Upper lobe of right lung (tissue), 1 donor: ENCODE measurements at regions not wholly inside any gene's neighbourhood (a gene's known extent, or its start where the extent isn't known, plus 50 kb on each side); places are given as distances from the start of the nearest gene placed in this dataset.
"Not testable (repeated sequence)": the region's sequence is repeated elsewhere in the genome, so short reads cannot be mapped to it uniquely, and the experiment has no call there.

Experiments
- ATAC-seq: fragments of 200-7000 bp; cut with Tn5 transposase; one replicate; pipeline ENCODE4 v1.9.1; 2020; ENCODE audit warnings: mild to moderate bottlenecking, moderate library complexity
- DNase-seq: peaks from one replicate; pipeline ENCODE4 v3.0.0-alpha.2; 2020
- H3K27ac ChIP-seq: fragments of 200-600 bp; one replicate; pipeline ENCODE4 v1.8.0; 2022
- H3K27me3 ChIP-seq: fragments of 200-600 bp; one replicate; pipeline ENCODE4 v1.8.0; 2022; ENCODE audit warnings: mild to moderate bottlenecking
- H3K36me3 ChIP-seq: fragments of 200-600 bp; one replicate; pipeline ENCODE4 v1.8.0; 2022
- H3K4me1 ChIP-seq: fragments of 200-600 bp; one replicate; pipeline ENCODE4 v1.8.0; 2022
- H3K4me3 ChIP-seq: fragments of 200-600 bp; one replicate; pipeline ENCODE4 v1.8.0; 2022; ENCODE audit warnings: mild to moderate bottlenecking
- H3K9me3 ChIP-seq: fragments of 200-600 bp; one replicate; pipeline ENCODE4 v1.8.0; 2022
- intact Hi-C: fragments of 100-400 bp; cut with DNase I; formaldehyde crosslinking; loops from one replicate; pipeline ENCODE4 v1.11.0; 2022
- TF ChIP-seq, protein P1 (sequence below): fragments of 200-600 bp; IDR thresholded peaks from one replicate; pipeline ENCODE4 v1.8.0; 2022; ENCODE audit warnings: antibody characterized with exemption
- donor health status: DM: no; HTN: yes; CAD: no; lungs with severe emphysema.

DNA sequence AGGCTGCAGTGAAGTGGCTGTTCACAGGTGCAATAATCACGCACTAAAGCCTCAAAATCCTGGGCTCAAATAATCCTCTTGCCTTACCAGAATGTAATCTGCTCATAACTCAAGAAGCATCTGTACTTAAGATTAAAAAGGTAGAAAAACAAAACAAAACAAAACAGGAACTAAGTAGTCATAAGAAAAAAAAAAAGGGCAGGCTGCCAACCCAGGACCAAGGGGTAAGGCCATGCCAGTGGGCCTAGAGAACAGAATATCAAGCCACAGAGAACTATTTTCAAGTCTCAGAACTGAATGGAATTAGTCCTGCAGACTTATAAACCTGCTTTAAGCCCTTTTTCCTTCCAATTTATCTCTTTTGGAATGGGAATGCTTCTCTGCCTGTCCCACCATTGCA, 64.8 kb upstream of the TBC1D3K start:
- H3K27ac ChIP-seq: no peak overlapping the region
- H3K27me3 ChIP-seq: no peaks in the 10 kb centered on the region
- no peaks in the 10 kb centered on the region for H3K9me3 ChIP-seq
- no peaks in the 10 kb centered on the region for H3K36me3 ChIP-seq
- H3K4me1 ChIP-seq: no peaks in the 10 kb centered on the region
- ATAC-seq (no peak), DNase-seq (no peak)
- intact Hi-C loops: no loop called here
- TF ChIP-seq, protein P1, sequence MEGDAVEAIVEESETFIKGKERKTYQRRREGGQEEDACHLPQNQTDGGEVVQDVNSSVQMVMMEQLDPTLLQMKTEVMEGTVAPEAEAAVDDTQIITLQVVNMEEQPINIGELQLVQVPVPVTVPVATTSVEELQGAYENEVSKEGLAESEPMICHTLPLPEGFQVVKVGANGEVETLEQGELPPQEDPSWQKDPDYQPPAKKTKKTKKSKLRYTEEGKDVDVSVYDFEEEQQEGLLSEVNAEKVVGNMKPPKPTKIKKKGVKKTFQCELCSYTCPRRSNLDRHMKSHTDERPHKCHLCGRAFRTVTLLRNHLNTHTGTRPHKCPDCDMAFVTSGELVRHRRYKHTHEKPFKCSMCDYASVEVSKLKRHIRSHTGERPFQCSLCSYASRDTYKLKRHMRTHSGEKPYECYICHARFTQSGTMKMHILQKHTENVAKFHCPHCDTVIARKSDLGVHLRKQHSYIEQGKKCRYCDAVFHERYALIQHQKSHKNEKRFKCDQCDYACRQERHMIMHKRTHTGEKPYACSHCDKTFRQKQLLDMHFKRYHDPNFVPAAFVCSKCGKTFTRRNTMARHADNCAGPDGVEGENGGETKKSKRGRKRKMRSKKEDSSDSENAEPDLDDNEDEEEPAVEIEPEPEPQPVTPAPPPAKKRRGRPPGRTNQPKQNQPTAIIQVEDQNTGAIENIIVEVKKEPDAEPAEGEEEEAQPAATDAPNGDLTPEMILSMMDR: no peak
- no peak overlapping the region for H3K4me3 ChIP-seq

DNA sequence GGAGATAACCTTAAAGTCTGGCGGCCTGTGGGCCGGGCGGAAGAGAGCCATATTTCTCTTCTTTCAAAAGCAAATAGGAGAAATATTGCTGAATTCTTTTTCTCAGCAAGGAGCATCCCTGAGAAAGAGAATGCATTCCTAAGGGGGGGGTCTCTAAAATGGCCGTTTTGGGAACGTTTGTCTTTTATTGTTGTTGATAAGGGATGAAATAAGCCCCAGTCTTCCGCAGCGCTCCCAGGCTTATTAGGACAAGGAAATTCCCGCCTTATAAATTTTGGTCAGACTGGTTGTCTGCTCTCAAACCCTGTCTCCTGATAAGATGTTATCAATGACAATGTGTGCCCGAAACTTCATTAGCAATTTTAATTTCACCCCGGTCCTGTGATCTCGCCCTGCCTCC, 65.8 kb upstream of the TBC1D3K start:
- DNase-seq, intact Hi-C loops, H3K4me3 ChIP-seq, H3K27me3 ChIP-seq, ATAC-seq, H3K27ac ChIP-seq, H3K9me3 ChIP-seq, H3K36me3 ChIP-seq, H3K4me1 ChIP-seq: not testable (repeated sequence)

DNA sequence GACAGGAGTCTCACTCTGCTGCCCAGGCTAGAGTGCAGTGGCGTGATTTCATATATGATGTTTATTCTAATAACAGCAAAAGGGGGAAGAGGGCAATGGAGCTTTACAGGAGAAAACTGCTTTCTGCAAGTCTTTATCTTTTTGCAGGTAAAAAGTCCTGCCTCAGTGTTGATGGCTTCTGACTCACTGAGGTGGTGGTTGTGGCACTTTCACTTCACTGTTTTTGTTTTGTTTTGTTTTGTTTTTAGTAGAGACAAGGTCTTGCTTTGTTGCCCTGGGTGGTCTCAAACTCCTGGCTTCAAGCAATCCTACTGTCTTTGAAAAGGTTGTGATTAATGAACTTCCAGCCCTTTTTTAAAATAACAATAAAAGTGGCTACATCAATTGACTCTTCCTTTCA, 68.0 kb upstream of the TBC1D3K start:
- H3K4me1 ChIP-seq: no peaks in the 10 kb centered on the region
- H3K27me3 ChIP-seq: no peaks in the 10 kb centered on the region
- no peak overlapping the region for H3K4me3 ChIP-seq
- H3K27ac ChIP-seq: no peak overlapping the region
- TF ChIP-seq, protein P1: no peak
- intact Hi-C loops: no loop called here
- ATAC-seq (no peak), DNase-seq (no peak)
- no peaks in the 10 kb centered on the region for H3K36me3 ChIP-seq
- H3K9me3 ChIP-seq: no peaks in the 10 kb centered on the region

DNA sequence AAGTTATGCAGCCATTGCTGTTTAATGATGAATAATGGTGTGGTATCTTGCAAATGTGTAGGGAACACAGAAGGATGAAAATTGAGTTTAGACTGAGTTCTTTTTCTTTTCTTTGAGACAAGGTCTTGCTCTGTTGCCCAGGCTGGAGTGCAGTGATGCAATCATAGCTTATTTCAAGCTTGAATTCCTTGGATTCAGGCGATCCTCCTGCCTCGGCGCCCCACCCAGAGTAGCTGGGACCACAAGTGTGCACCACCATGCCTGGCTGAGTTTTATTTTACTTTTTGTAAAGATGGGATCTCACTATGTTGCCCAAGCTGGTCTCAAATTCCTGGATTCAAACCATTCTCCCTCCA, 74.6 kb upstream of the TBC1D3K start:
- peaks cover 3% of the 10 kb centered on the region for H3K4me1 ChIP-seq
- DNase-seq (no peak), ATAC-seq (no peak)
- TF ChIP-seq, protein P1: no peak
- H3K27me3 ChIP-seq: no peaks in the 10 kb centered on the region
- no peak overlapping the region for H3K4me3 ChIP-seq
- intact Hi-C loops: no loop called here
- H3K9me3 ChIP-seq: no peaks in the 10 kb centered on the region
- no peak overlapping the region for H3K27ac ChIP-seq
- no peaks in the 10 kb centered on the region for H3K36me3 ChIP-seq

DNA sequence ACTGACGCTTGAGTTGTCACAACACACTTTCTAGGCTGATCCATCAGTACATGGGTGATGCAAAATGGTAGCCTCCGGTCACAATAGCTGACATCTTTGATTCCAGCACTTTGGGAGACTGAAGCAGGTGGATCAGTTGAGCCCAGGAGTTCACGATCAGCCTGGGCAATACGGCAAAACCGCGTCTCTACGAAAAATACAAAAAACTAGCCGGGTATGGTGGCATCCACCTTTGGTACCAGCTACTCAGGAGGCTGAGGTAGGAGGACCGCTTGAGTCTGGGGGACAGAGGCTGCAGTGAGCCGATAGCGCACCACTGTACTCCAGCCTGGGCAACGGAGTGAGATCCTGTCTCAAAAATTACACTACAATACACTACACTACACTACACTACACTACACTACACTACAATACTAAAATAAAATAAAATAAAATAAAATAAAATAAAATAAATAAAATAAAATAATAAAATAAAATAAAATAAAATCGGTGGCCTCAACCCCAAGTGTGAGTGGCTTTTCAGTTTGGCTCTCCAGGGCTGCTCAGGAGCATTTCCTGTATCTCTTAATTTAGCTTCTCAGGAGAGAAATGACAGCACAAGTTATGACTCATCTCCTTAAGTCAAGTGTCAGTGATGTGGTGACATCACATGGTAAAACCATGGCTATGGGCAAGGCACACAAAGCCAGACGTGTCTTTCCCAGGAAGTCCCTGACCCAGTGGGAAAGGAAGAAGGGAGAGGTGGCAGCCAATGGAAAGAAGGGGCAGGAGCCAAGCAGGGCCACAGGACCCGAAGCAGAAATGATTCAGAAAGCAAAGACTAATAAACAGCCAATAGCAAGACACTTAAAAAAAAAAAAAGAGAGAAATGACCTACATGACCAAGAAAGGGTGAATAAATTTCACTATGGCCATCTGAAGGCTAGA, 75.3 kb upstream of the TBC1D3K start:
- no peak overlapping the region for H3K27ac ChIP-seq
- no peaks in the 10 kb centered on the region for H3K9me3 ChIP-seq
- H3K4me3 ChIP-seq: no peak overlapping the region
- intact Hi-C loops: no loop called here
- ATAC-seq: peak; percentile 65
- DNase-seq: no peak
- H3K4me1 ChIP-seq: peaks cover 9% of the 10 kb centered on the region
- peaks cover 5% of the 10 kb centered on the region for H3K27me3 ChIP-seq
- TF ChIP-seq, protein P1: no peak
- no peaks in the 10 kb centered on the region for H3K36me3 ChIP-seq

DNA sequence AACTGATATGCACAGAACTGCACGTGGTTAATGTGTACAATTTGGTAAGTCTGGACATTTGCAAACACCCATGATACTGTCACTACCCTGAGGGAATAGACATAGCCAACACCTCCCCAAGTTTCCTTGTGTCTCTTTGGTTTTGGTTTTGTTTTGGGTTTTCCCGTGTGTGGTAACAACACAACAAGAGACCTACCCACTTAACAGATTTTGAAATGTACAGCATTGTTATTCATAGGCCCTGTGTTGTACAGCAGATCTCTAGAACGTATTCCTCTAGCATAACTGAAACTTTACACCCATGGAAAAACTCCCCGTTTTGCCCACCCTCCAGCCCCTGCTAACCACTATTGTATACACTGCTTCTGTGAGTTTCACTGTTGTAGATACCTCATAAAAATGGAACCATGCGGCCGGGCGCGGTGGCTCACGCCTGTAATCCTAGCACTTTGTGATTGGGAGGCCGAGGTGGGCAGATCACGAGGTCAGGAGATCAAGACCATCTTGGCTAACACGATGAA, 76.3 kb upstream of the TBC1D3K start:
- Histone ChIP-seq H3K27me3 (peaks cover 5% of the 10 kb centered on the region), H3K9me3 (no peaks in the 10 kb centered on the region), H3K4me3 (no peak overlapping the region), H3K27ac (no peak overlapping the region), H3K4me1 (peaks cover 9% of the 10 kb centered on the region), H3K36me3 (no peaks in the 10 kb centered on the region)
- no peak for ATAC-seq
- intact Hi-C loops: no loop called here
- TF ChIP-seq, protein P1: no peak
- no peak for DNase-seq
